CD4-positive, alpha-beta T cell (primary cell): ENCODE measurements at regions not wholly inside any gene's neighbourhood (a gene's known extent, or its start where the extent isn't known, plus 50 kb on each side); places are given as distances from the start of the nearest gene placed in this dataset.

ENCODE experiments used
- ATAC-seq: fragments of 200-7000 bp; cut with Tn5 transposase; one replicate; pipeline ENCODE4 v1.10.0; 2022; ENCODE audit warnings: mild to moderate bottlenecking; ENCODE audit not compliant: poor library complexity
- CTCF ChIA-PET: fragments of 350-600 bp; sonication (Branson Sonifier 250); formaldehyde crosslinking; loops from one replicate; lab custom pipeline; 2021; ENCODE audit warnings: antibody characterized with exemption, inconsistent platforms; lab: Charles Lee
- POLR2A ChIA-PET: fragments of 350-600 bp; sonication (Branson Sonifier 250); formaldehyde crosslinking; loops from one replicate; lab custom pipeline; 2021; ENCODE audit warnings: antibody characterized with exemption, inconsistent platforms; lab: Charles Lee
- DNase-seq, 14 experiments: peaks; one replicate each; pipeline ENCODE4 v3.0.0-alpha.2; 2013 to 2020; ENCODE audit warnings: mixed read lengths in 2 of 14
- H3K27ac ChIP-seq, 2 donors: one replicate each; pipeline versions ENCODE4 v1.5.1 to v1.7.0; 2013; ENCODE audit warnings: low read length in 2 of 2, low read depth in 1 of 2, mild to moderate bottlenecking in 1 of 2
- H3K27me3 ChIP-seq, 2 experiments: 1 replicate in 1 of 2; 2 replicates in 1 of 2; pipeline versions ENCODE4 v1.6.1 to v1.7.0; 2013; ENCODE audit warnings: low read length in 2 of 2, control low read depth in 1 of 2, mild to moderate bottlenecking in 1 of 2, moderate library complexity in 1 of 2; ENCODE audit not compliant: insufficient read depth in 2 of 2, control insufficient read depth in 1 of 2
- H3K36me3 ChIP-seq: one replicate; pipeline ENCODE4 v1.6.1; 2013; ENCODE audit warnings: low read length, control low read depth; ENCODE audit not compliant: insufficient read depth
- H3K4me1 ChIP-seq: one replicate; pipeline ENCODE4 v1.6.1; 2013; ENCODE audit warnings: low read length, control low read depth; ENCODE audit not compliant: insufficient read depth
- H3K4me3 ChIP-seq: one replicate; pipeline ENCODE4 v1.5.1; 2013; ENCODE audit warnings: mild to moderate bottlenecking, low read length, moderate library complexity
- H3K9me3 ChIP-seq, 2 experiments: 1 replicate in 1 of 2; 2 replicates in 1 of 2; pipeline versions ENCODE4 v1.6.1 to v1.7.0; 2013; ENCODE audit warnings: low read length in 2 of 2, mild to moderate bottlenecking in 2 of 2, control low read depth in 1 of 2, moderate library complexity in 1 of 2; ENCODE audit not compliant: control insufficient read depth in 1 of 2, insufficient read depth in 1 of 2
- H3K27ac Mint-ChIP-seq: one replicate; pipeline ENCODE4 v1.8.0; 2020; ENCODE audit warnings: mixed read lengths
- H3K27me3 Mint-ChIP-seq: one replicate; pipeline ENCODE4 v1.8.0; 2021; ENCODE audit warnings: mixed read lengths
- H3K36me3 Mint-ChIP-seq: one replicate; pipeline ENCODE4 v1.8.0; 2021; ENCODE audit warnings: low read depth, mixed read lengths
- H3K4me1 Mint-ChIP-seq: one replicate; pipeline ENCODE4 v1.8.0; 2021; ENCODE audit warnings: low read depth, mixed read lengths
- H3K4me3 Mint-ChIP-seq: one replicate; pipeline ENCODE4 v1.8.0; 2020; ENCODE audit warnings: mild to moderate bottlenecking, mixed read lengths
- H3K9me3 Mint-ChIP-seq: one replicate; pipeline ENCODE4 v1.8.0; 2020; ENCODE audit warnings: mixed read lengths
- CTCF ChIP-seq: fragments of 200-600 bp; IDR thresholded peaks from one replicate; pipeline ENCODE4 v1.8.0; 2022; ENCODE audit warnings: antibody characterized with exemption, mild to moderate bottlenecking
- intact Hi-C, 2 experiments: fragments of 100-400 bp; cut with DNase I in 1 of 2; cut with micrococcal nuclease in 1 of 2; formaldehyde crosslinking; loops; one replicate each; pipeline versions ENCODE4 v1.15.1 to v1.9.0; 2023 to 2025; cut with DNase I, micrococcal nuclease

- no peak overlapping the region for H3K27ac Mint-ChIP-seq
Observed at GRCh38 chr5:14064841-14065240, 78.3 kb upstream of the TRIO start.

GRCh38 chr5:14063691-14064090, 79.5 kb upstream of the TRIO start:
- no peaks in the 10 kb centered on the region for H3K4me1 Mint-ChIP-seq
- Histone ChIP-seq H3K9me3 (peaks cover 3 to 4% of the 10 kb centered on the region in 2 experiments), H3K27me3 (no peaks in the 10 kb centered on the region), H3K4me3 (no peak overlapping the region), H3K4me1 (no peaks in the 10 kb centered on the region), H3K36me3 (no peaks in the 10 kb centered on the region), H3K27ac (no peak overlapping the region)
- no peak overlapping the region for H3K4me3 Mint-ChIP-seq
- H3K27me3 Mint-ChIP-seq = peaks cover 3% of the 10 kb centered on the region
- intact Hi-C loops = no loop called here
- ATAC-seq (no peak), DNase-seq (no peak)
- POLR2A ChIA-PET = no interaction called here
- no peak overlapping the region for H3K27ac Mint-ChIP-seq
- CTCF ChIA-PET = no interaction called here
- H3K9me3 Mint-ChIP-seq = no peaks in the 10 kb centered on the region
- TF ChIP-seq CTCF = no peak
- H3K36me3 Mint-ChIP-seq = no peaks in the 10 kb centered on the region

More at GRCh38 chr5:14064841-14065240, 78.3 kb upstream of the TRIO start:
- Mint-ChIP-seq H3K4me1 (no peaks in the 10 kb centered on the region), H3K4me3 (no peak overlapping the region), H3K36me3 (no peaks in the 10 kb centered on the region), H3K9me3 (no peaks in the 10 kb centered on the region), H3K27me3 (peaks cover 6% of the 10 kb centered on the region)
- Histone ChIP-seq H3K27ac (no peak overlapping the region), H3K4me3 (no peak overlapping the region), H3K9me3 (peaks cover 0 to under 1% of the 10 kb centered on the region in 2 experiments), H3K27me3 (no peaks in the 10 kb centered on the region), H3K36me3 (no peaks in the 10 kb centered on the region), H3K4me1 (no peaks in the 10 kb centered on the region)
- intact Hi-C loops = no loop called here
- ChIA-PET CTCF (no interaction called here), POLR2A (no interaction called here)
- DNase-seq = no peak
- ATAC-seq = no peak
- TF ChIP-seq CTCF = no peak

- ATAC-seq = no peak
Observed at GRCh38 chr5:14063138-14063537, 80.0 kb upstream of the TRIO start.

More at GRCh38 chr5:14063138-14063537, 80.0 kb upstream of the TRIO start:
- H3K9me3 Mint-ChIP-seq = no peaks in the 10 kb centered on the region
- ChIA-PET POLR2A (no interaction called here), CTCF (interaction anchor here (1.1 kb wide), 1 partner anchor 22 kb away, joined by 3 read pairs; no protein-coding TSS in a partner anchor)
- H3K4me1 Mint-ChIP-seq = no peaks in the 10 kb centered on the region
- no peak overlapping the region for H3K4me3 Mint-ChIP-seq
- Histone ChIP-seq H3K27ac (no peak overlapping the region), H3K36me3 (no peaks in the 10 kb centered on the region), H3K4me1 (no peaks in the 10 kb centered on the region), H3K27me3 (no peaks in the 10 kb centered on the region), H3K9me3 (peaks cover 3 to 4% of the 10 kb centered on the region in 2 experiments), H3K4me3 (no peak overlapping the region)
- H3K36me3 Mint-ChIP-seq = no peaks in the 10 kb centered on the region
- intact Hi-C loops = no loop called here
- H3K27me3 Mint-ChIP-seq = no peaks in the 10 kb centered on the region
- H3K27ac Mint-ChIP-seq = no peak overlapping the region
- TF ChIP-seq CTCF = no peak
- DNase-seq = no peak
